ENCODE measurements at regions not wholly inside any gene's neighbourhood (a gene's known extent, or its start where the extent isn't known, plus 50 kb on each side); places are given as distances from the start of the nearest gene placed in this dataset.

DNA sequence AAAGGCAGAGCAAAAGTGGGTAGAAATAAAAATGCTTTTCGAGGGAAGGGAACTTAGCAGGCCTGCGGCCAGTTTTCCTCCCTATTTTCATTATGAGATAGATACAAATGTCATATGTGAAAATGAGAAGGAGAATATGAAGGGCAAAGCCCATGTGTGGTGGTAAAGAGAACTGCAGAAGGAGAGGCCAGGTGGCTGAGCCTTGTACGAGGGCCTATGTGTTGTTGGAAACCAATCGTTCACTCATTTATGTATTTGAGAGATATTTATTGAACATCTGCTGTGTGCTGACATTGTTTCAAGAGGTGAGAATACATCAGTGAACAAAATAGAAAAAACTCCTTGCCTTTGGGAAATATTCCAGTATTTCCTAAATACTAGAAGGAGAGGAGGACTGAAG, 147.7 kb downstream of the SH3BGRL2 start:
- Mint-ChIP-seq H3K27ac (no peak overlapping the region), H3K4me1 (peaks cover 7% of the 10 kb centered on the region), H3K27me3 (ENCODE audit: low read depth) (peaks cover 4% of the 10 kb centered on the region), H3K36me3 (no peaks in the 10 kb centered on the region), H3K4me3 (no peak overlapping the region), H3K9me3 (no peaks in the 10 kb centered on the region)
- POLR2A ChIA-PET, result no interaction called here
- TF ChIP-seq, protein P1, sequence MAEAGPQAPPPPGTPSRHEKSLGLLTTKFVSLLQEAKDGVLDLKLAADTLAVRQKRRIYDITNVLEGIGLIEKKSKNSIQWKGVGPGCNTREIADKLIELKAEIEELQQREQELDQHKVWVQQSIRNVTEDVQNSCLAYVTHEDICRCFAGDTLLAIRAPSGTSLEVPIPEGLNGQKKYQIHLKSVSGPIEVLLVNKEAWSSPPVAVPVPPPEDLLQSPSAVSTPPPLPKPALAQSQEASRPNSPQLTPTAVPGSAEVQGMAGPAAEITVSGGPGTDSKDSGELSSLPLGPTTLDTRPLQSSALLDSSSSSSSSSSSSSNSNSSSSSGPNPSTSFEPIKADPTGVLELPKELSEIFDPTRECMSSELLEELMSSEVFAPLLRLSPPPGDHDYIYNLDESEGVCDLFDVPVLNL (CRISPR knock-in tag; IDR thresholded peaks at IDR 0.05; ENCODE audit: borderline replicate concordance, low read depth), result no peak
- TF ChIP-seq HMGA2 (CRISPR knock-in tag; IDR thresholded peaks at IDR 0.05) (no peak), GTF2I (CRISPR knock-in tag; conservative IDR thresholded peaks at IDR 0.05) (no peak), CREB1 (CRISPR knock-in tag; IDR thresholded peaks at IDR 0.05) (no peak), ZNF423 (CRISPR knock-in tag; IDR thresholded peaks at IDR 0.05) (no peak), MXD4 (CRISPR knock-in tag; IDR thresholded peaks at IDR 0.05; ENCODE audit: borderline replicate concordance) (no peak), ZNF263 (CRISPR knock-in tag; IDR thresholded peaks at IDR 0.05; ENCODE audit: low read depth) (no peak), ZNF121 (CRISPR knock-in tag; IDR thresholded peaks at IDR 0.05) (no peak)
- TF ChIP-seq, protein P2, sequence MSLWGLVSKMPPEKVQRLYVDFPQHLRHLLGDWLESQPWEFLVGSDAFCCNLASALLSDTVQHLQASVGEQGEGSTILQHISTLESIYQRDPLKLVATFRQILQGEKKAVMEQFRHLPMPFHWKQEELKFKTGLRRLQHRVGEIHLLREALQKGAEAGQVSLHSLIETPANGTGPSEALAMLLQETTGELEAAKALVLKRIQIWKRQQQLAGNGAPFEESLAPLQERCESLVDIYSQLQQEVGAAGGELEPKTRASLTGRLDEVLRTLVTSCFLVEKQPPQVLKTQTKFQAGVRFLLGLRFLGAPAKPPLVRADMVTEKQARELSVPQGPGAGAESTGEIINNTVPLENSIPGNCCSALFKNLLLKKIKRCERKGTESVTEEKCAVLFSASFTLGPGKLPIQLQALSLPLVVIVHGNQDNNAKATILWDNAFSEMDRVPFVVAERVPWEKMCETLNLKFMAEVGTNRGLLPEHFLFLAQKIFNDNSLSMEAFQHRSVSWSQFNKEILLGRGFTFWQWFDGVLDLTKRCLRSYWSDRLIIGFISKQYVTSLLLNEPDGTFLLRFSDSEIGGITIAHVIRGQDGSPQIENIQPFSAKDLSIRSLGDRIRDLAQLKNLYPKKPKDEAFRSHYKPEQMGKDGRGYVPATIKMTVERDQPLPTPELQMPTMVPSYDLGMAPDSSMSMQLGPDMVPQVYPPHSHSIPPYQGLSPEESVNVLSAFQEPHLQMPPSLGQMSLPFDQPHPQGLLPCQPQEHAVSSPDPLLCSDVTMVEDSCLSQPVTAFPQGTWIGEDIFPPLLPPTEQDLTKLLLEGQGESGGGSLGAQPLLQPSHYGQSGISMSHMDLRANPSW (CRISPR knock-in tag; conservative IDR thresholded peaks at IDR 0.05; ENCODE audit: low read depth), result no peak
- TF ChIP-seq, protein P3, sequence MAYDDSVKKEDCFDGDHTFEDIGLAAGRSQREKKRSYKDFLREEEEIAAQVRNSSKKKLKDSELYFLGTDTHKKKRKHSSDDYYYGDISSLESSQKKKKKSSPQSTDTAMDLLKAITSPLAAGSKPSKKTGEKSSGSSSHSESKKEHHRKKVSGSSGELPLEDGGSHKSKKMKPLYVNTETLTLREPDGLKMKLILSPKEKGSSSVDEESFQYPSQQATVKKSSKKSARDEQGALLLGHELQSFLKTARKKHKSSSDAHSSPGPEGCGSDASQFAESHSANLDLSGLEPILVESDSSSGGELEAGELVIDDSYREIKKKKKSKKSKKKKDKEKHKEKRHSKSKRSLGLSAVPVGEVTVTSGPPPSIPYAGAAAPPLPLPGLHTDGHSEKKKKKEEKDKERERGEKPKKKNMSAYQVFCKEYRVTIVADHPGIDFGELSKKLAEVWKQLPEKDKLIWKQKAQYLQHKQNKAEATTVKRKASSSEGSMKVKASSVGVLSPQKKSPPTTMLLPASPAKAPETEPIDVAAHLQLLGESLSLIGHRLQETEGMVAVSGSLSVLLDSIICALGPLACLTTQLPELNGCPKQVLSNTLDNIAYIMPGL (CRISPR knock-in tag; IDR thresholded peaks at IDR 0.05), result no peak
- TF ChIP-seq, protein P4, sequence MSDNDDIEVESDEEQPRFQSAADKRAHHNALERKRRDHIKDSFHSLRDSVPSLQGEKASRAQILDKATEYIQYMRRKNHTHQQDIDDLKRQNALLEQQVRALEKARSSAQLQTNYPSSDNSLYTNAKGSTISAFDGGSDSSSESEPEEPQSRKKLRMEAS (CRISPR knock-in tag; IDR thresholded peaks at IDR 0.05), result no peak
- TF ChIP-seq, protein P5, sequence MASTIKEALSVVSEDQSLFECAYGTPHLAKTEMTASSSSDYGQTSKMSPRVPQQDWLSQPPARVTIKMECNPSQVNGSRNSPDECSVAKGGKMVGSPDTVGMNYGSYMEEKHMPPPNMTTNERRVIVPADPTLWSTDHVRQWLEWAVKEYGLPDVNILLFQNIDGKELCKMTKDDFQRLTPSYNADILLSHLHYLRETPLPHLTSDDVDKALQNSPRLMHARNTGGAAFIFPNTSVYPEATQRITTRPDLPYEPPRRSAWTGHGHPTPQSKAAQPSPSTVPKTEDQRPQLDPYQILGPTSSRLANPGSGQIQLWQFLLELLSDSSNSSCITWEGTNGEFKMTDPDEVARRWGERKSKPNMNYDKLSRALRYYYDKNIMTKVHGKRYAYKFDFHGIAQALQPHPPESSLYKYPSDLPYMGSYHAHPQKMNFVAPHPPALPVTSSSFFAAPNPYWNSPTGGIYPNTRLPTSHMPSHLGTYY (CRISPR knock-in tag; IDR thresholded peaks at IDR 0.05), result no peak
- CTCF ChIA-PET, result interaction anchor here (0.6 to 2.9 kb wide), 23 partner anchors 8 to 347 kb away, joined by 3 to 59 read pairs (median 5); partner anchors contain the start of gene LCA5
- DNase-seq (ENCODE audit: low spot score), result no peak
- no peak for ATAC-seq

DNA sequence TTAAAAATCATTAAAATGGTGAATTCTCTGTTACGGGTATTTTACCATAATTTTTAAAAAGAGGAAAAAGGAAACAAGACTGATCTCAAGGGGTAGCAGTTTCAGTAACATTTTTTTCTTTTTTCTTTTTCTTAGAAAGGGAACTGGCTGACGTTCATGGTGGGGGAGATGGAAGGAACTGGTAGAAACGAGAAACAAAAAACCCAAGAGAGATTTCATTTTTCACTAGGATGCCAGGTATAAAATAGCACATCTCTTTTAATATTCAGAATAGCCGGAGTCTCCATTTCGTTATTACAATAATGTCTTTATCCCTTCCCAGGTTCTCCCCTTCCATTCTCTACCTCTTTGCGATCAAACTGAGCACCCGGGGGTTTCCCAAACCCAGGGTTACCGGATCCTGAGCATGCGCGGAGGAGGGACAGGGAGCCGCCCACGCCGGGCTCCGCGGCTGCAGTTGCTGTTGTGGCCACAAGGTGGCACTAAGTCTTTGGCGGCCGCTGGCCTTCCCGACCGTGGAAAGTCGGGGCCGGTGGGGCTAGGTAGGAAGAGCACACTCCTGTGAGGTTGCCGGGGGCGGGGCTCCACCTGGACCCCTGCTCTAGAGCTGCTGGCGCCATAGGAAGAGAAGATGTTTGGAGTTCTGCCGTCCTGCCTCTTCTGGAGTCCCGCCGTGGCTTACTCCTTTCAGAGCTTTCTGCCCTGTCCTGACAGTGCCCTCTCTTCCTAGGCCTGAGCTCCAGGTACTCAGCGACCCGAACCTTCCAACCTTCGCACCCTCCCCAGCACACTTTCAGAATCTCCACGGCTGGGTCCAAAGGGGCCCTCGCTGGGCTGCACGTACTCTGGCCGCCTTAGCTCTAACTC, 146.8 kb downstream of the SH3BGRL2 start:
- Mint-ChIP-seq H3K4me3 (peak overlapping the region; percentile 57), H3K4me1 (peaks cover 7% of the 10 kb centered on the region), H3K27me3 (ENCODE audit: low read depth) (peaks cover 4% of the 10 kb centered on the region), H3K9me3 (no peaks in the 10 kb centered on the region), H3K27ac (no peak overlapping the region), H3K36me3 (no peaks in the 10 kb centered on the region)
- POLR2A ChIA-PET, result no interaction called here
- ATAC-seq, result peak; percentile 96
- peak; percentile 92 for DNase-seq (ENCODE audit: low spot score)
- CTCF ChIA-PET, result interaction anchor here (0.6 to 2.9 kb wide), 24 partner anchors 8 to 346 kb away, joined by 3 to 59 read pairs (median 4); partner anchors contain the start of gene LCA5
- TF ChIP-seq, protein P6, sequence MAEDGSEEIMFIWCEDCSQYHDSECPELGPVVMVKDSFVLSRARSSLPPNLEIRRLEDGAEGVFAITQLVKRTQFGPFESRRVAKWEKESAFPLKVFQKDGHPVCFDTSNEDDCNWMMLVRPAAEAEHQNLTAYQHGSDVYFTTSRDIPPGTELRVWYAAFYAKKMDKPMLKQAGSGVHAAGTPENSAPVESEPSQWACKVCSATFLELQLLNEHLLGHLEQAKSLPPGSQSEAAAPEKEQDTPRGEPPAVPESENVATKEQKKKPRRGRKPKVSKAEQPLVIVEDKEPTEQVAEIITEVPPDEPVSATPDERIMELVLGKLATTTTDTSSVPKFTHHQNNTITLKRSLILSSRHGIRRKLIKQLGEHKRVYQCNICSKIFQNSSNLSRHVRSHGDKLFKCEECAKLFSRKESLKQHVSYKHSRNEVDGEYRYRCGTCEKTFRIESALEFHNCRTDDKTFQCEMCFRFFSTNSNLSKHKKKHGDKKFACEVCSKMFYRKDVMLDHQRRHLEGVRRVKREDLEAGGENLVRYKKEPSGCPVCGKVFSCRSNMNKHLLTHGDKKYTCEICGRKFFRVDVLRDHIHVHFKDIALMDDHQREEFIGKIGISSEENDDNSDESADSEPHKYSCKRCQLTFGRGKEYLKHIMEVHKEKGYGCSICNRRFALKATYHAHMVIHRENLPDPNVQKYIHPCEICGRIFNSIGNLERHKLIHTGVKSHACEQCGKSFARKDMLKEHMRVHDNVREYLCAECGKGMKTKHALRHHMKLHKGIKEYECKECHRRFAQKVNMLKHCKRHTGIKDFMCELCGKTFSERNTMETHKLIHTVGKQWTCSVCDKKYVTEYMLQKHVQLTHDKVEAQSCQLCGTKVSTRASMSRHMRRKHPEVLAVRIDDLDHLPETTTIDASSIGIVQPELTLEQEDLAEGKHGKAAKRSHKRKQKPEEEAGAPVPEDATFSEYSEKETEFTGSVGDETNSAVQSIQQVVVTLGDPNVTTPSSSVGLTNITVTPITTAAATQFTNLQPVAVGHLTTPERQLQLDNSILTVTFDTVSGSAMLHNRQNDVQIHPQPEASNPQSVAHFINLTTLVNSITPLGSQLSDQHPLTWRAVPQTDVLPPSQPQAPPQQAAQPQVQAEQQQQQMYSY (CRISPR knock-in tag; IDR thresholded peaks at IDR 0.05), result no peak
- no peak for TF ChIP-seq ESRRA (CRISPR knock-in tag; IDR thresholded peaks at IDR 0.05; ENCODE audit: borderline replicate concordance)
- TF ChIP-seq FOXK1 (CRISPR knock-in tag; IDR thresholded peaks at IDR 0.05), result no peak
- TF ChIP-seq ZNF232 (CRISPR knock-in tag; IDR thresholded peaks at IDR 0.05), result 0 out of 2 replicates have a peak, but pooled peaks have one; percentile 17
- TF ChIP-seq TCF7 (CRISPR knock-in tag; IDR thresholded peaks at IDR 0.05; ENCODE audit: low read depth), result no peak
- TF ChIP-seq NFYB (CRISPR knock-in tag; conservative IDR thresholded peaks at IDR 0.05; ENCODE audit: low read depth), result no peak
- TF ChIP-seq, protein P7, sequence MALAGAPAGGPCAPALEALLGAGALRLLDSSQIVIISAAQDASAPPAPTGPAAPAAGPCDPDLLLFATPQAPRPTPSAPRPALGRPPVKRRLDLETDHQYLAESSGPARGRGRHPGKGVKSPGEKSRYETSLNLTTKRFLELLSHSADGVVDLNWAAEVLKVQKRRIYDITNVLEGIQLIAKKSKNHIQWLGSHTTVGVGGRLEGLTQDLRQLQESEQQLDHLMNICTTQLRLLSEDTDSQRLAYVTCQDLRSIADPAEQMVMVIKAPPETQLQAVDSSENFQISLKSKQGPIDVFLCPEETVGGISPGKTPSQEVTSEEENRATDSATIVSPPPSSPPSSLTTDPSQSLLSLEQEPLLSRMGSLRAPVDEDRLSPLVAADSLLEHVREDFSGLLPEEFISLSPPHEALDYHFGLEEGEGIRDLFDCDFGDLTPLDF (CRISPR knock-in tag; IDR thresholded peaks at IDR 0.05), result no peak
- TF ChIP-seq, protein P8, sequence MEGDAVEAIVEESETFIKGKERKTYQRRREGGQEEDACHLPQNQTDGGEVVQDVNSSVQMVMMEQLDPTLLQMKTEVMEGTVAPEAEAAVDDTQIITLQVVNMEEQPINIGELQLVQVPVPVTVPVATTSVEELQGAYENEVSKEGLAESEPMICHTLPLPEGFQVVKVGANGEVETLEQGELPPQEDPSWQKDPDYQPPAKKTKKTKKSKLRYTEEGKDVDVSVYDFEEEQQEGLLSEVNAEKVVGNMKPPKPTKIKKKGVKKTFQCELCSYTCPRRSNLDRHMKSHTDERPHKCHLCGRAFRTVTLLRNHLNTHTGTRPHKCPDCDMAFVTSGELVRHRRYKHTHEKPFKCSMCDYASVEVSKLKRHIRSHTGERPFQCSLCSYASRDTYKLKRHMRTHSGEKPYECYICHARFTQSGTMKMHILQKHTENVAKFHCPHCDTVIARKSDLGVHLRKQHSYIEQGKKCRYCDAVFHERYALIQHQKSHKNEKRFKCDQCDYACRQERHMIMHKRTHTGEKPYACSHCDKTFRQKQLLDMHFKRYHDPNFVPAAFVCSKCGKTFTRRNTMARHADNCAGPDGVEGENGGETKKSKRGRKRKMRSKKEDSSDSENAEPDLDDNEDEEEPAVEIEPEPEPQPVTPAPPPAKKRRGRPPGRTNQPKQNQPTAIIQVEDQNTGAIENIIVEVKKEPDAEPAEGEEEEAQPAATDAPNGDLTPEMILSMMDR (IDR thresholded peaks at IDR 0.05), result peak; percentile 97
